ENCODE measurements at regions not wholly inside any gene's neighbourhood (a gene's known extent, or its start where the extent isn't known, plus 50 kb on each side); places are given as distances from the start of the nearest gene placed in this dataset.

GRCh38 chr6:94801344-94801743 is 776.0 kb upstream of the MANEA start:
- ChIA-PET RAD21 (ENCODE audit: low non-redundant PET in 1 of 2, low total read pairs in 2 of 2, uncharacterized antibody in 2 of 2, unreplicated experiment in 2 of 2) (no interaction called here), CTCF (no interaction called here), POLR2A (no interaction called here)
- no peak for TF ChIP-seq SP1 (IDR thresholded peaks at IDR 0.05; ENCODE audit: low read depth)
- TF ChIP-seq MAX (IDR thresholded peaks at IDR 0.05), result no peak
- TF ChIP-seq CTCF (IDR thresholded peaks at IDR 0.05 in 2 of 3, conservative IDR thresholded peaks at IDR 0.05 in 1 of 3; ENCODE audit: borderline replicate concordance in 1 of 3, insufficient read depth in 1 of 3, low read depth in 2 of 3, low read length in 2 of 3), result no peak
- TF ChIP-seq ZFX (IDR thresholded peaks at IDR 0.05), result no peak
- TF ChIP-seq ATF3 (IDR thresholded peaks at IDR 0.05), result no peak
- no peak for TF ChIP-seq ZBTB33 (IDR thresholded peaks at IDR 0.05; ENCODE audit: extremely low read depth, insufficient replicate concordance, low read length)
- TF ChIP-seq YY1 (IDR thresholded peaks at IDR 0.05; ENCODE audit: extremely low read depth, insufficient replicate concordance, low read depth, low read length), result no peak
- TF ChIP-seq POLR2AphosphoS5 (IDR thresholded peaks at IDR 0.05; ENCODE audit: low read depth, low read length), result no peak
- TF ChIP-seq, protein P1, sequence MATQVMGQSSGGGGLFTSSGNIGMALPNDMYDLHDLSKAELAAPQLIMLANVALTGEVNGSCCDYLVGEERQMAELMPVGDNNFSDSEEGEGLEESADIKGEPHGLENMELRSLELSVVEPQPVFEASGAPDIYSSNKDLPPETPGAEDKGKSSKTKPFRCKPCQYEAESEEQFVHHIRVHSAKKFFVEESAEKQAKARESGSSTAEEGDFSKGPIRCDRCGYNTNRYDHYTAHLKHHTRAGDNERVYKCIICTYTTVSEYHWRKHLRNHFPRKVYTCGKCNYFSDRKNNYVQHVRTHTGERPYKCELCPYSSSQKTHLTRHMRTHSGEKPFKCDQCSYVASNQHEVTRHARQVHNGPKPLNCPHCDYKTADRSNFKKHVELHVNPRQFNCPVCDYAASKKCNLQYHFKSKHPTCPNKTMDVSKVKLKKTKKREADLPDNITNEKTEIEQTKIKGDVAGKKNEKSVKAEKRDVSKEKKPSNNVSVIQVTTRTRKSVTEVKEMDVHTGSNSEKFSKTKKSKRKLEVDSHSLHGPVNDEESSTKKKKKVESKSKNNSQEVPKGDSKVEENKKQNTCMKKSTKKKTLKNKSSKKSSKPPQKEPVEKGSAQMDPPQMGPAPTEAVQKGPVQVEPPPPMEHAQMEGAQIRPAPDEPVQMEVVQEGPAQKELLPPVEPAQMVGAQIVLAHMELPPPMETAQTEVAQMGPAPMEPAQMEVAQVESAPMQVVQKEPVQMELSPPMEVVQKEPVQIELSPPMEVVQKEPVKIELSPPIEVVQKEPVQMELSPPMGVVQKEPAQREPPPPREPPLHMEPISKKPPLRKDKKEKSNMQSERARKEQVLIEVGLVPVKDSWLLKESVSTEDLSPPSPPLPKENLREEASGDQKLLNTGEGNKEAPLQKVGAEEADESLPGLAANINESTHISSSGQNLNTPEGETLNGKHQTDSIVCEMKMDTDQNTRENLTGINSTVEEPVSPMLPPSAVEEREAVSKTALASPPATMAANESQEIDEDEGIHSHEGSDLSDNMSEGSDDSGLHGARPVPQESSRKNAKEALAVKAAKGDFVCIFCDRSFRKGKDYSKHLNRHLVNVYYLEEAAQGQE (IDR thresholded peaks at IDR 0.05; ENCODE audit: low read depth), result no peak
- no peak for TF ChIP-seq EGR1 (IDR thresholded peaks at IDR 0.05; ENCODE audit: low read depth)
- TF ChIP-seq ZNF274 (IDR thresholded peaks at IDR 0.05; ENCODE audit: low read depth, low read length), result no peak
- TF ChIP-seq JUND (IDR thresholded peaks at IDR 0.05), result no peak
- Histone ChIP-seq H3K27me3 (ENCODE audit: insufficient read depth, low read length) (no peaks in the 10 kb centered on the region), H3K79me2 (ENCODE audit: insufficient read depth, low read length) (no peaks in the 10 kb centered on the region), H3K4me3 (replicated peaks in 1 of 2; ENCODE audit: low read depth in 1 of 2, low read length in 2 of 2) (no peak overlapping the region), H3K9ac (ENCODE audit: low read length) (no peak overlapping the region), H3K27ac (ENCODE audit: low read depth, low read length) (no peak overlapping the region), H3K9me2 (ENCODE audit: insufficient read depth) (no peaks in the 10 kb centered on the region), H2AFZ (ENCODE audit: low read depth, low read length, poor library complexity, severe bottlenecking) (no peak overlapping the region), H3K9me3 (ENCODE audit: control insufficient read depth in 1 of 2, insufficient read depth in 1 of 2, low read depth in 1 of 2, low read length in 2 of 2) (no peaks in the 10 kb centered on the region; a peak in 1 of 4 replicates), H4K20me1 (ENCODE audit: insufficient read depth) (no peaks in the 10 kb centered on the region), H3K4me2 (ENCODE audit: low read length) (no peak overlapping the region), H3K4me1 (ENCODE audit: control insufficient read depth in 1 of 2, insufficient read depth in 2 of 2, low read length in 2 of 2) (no peaks in the 10 kb centered on the region), H3K36me3 (ENCODE audit: control insufficient read depth in 1 of 2, insufficient read depth in 2 of 2, low read length in 2 of 2) (no peaks in the 10 kb centered on the region)
- DNase-seq (ENCODE audit: low read depth, low spot score), result no peak
- intact Hi-C loops (cut with micrococcal nuclease), result no loop called here
- no peak for ATAC-seq
- BruUV-seq (replicated peaks), result no TSS peak

All from HCT116 (cell line).